ENCODE measurements at regions not wholly inside any gene's neighbourhood (a gene's known extent, or its start where the extent isn't known, plus 50 kb on each side); places are given as distances from the start of the nearest gene placed in this dataset.

GRCh38 chr3:88209356-88209755 is 59.6 kb downstream of the C3orf38 start:
- Mint-ChIP-seq H3K9me3 (peaks cover 0 to 2% (median 0%) of the 10 kb centered on the region in 7 donors), H3K36me3 (no peaks in the 10 kb centered on the region), H3K27ac (no peak overlapping the region), H3K4me1 (no peaks in the 10 kb centered on the region), H3K4me3 (no peak overlapping the region), H3K27me3 (no peaks in the 10 kb centered on the region)
- H3K36me3 ChIP-seq (ENCODE audit: control insufficient read depth, insufficient read depth, low read length), result no peaks in the 10 kb centered on the region
- H3K4me3 ChIP-seq (ENCODE audit: low read depth, low read length), result no peak overlapping the region
- DNase-seq (no peak), ATAC-seq (ENCODE audit: low read depth in 2 of 2) (no peak)
- no peaks in the 10 kb centered on the region for H3K9me3 ChIP-seq (ENCODE audit: control insufficient read depth in 2 of 2, low read length in 2 of 2)
- H3K27me3 ChIP-seq (ENCODE audit: control insufficient read depth, insufficient read depth, low read length), result no peaks in the 10 kb centered on the region
- no peaks in the 10 kb centered on the region for H3K4me1 ChIP-seq (ENCODE audit: control insufficient read depth, insufficient read depth, low read length, poor library complexity, severe bottlenecking)
- no peak overlapping the region for H3K27ac ChIP-seq (ENCODE audit: insufficient read depth, low read length, poor library complexity, severe bottlenecking)

GRCh38 chr3:88211096-88211890 is 61.5 kb downstream of the C3orf38 start:
- no peaks in the 10 kb centered on the region for H3K4me1 ChIP-seq (ENCODE audit: control insufficient read depth, insufficient read depth, low read length, poor library complexity, severe bottlenecking)
- no peaks in the 10 kb centered on the region for H3K36me3 ChIP-seq (ENCODE audit: control insufficient read depth, insufficient read depth, low read length)
- H3K27me3 ChIP-seq (ENCODE audit: control insufficient read depth, insufficient read depth, low read length), result no peaks in the 10 kb centered on the region
- Mint-ChIP-seq H3K27ac (no peak overlapping the region), H3K9me3 (peaks cover 0 to 2% (median 0%) of the 10 kb centered on the region in 7 donors), H3K27me3 (no peaks in the 10 kb centered on the region), H3K4me1 (no peaks in the 10 kb centered on the region), H3K36me3 (no peaks in the 10 kb centered on the region), H3K4me3 (no peak overlapping the region)
- no peaks in the 10 kb centered on the region for H3K9me3 ChIP-seq (ENCODE audit: control insufficient read depth in 2 of 2, low read length in 2 of 2)
- no peak overlapping the region for H3K27ac ChIP-seq (ENCODE audit: insufficient read depth, low read length, poor library complexity, severe bottlenecking)
- DNase-seq (no peak), ATAC-seq (ENCODE audit: low read depth in 2 of 2) (no peak)
- no peak overlapping the region for H3K4me3 ChIP-seq (ENCODE audit: low read depth, low read length)

GRCh38 chr3:88219138-88219792 is 69.5 kb downstream of the C3orf38 start:
- Mint-ChIP-seq H3K27ac (no peak overlapping the region), H3K27me3 (no peaks in the 10 kb centered on the region), H3K36me3 (no peaks in the 10 kb centered on the region), H3K4me1 (peaks cover 0 to 2% (median 0%) of the 10 kb centered on the region in 4 donors), H3K4me3 (no peak overlapping the region), H3K9me3 (peaks cover 0 to 3% (median 0%) of the 10 kb centered on the region in 7 donors)
- H3K27ac ChIP-seq (ENCODE audit: insufficient read depth, low read length, poor library complexity, severe bottlenecking), result no peak overlapping the region
- H3K9me3 ChIP-seq (ENCODE audit: control insufficient read depth in 2 of 2, low read length in 2 of 2), result no peaks in the 10 kb centered on the region
- ATAC-seq (ENCODE audit: low read depth in 2 of 2), result no peak
- peak in 1 of 3 donors; percentile 23 for DNase-seq
- no peaks in the 10 kb centered on the region for H3K36me3 ChIP-seq (ENCODE audit: control insufficient read depth, insufficient read depth, low read length)
- H3K4me3 ChIP-seq (ENCODE audit: low read depth, low read length), result no peak overlapping the region
- no peaks in the 10 kb centered on the region for H3K27me3 ChIP-seq (ENCODE audit: control insufficient read depth, insufficient read depth, low read length)
- H3K4me1 ChIP-seq (ENCODE audit: control insufficient read depth, insufficient read depth, low read length, poor library complexity, severe bottlenecking), result no peaks in the 10 kb centered on the region

GRCh38 chr3:88220126-88220525 is 70.4 kb downstream of the C3orf38 start:
- no peaks in the 10 kb centered on the region for H3K36me3 Mint-ChIP-seq
- Histone ChIP-seq H3K4me3 (ENCODE audit: low read depth, low read length) (no peak overlapping the region), H3K27ac (ENCODE audit: insufficient read depth, low read length, poor library complexity, severe bottlenecking) (no peak overlapping the region), H3K4me1 (ENCODE audit: control insufficient read depth, insufficient read depth, low read length, poor library complexity, severe bottlenecking) (no peaks in the 10 kb centered on the region), H3K27me3 (ENCODE audit: control insufficient read depth, insufficient read depth, low read length) (no peaks in the 10 kb centered on the region), H3K36me3 (ENCODE audit: control insufficient read depth, insufficient read depth, low read length) (no peaks in the 10 kb centered on the region), H3K9me3 (ENCODE audit: control insufficient read depth in 2 of 2, low read length in 2 of 2) (no peaks in the 10 kb centered on the region)
- H3K9me3 Mint-ChIP-seq, result peaks cover 0 to 3% (median 0%) of the 10 kb centered on the region in 7 donors
- H3K4me3 Mint-ChIP-seq, result no peak overlapping the region
- no peak overlapping the region for H3K27ac Mint-ChIP-seq
- no peak for DNase-seq
- H3K4me1 Mint-ChIP-seq, result peaks cover 0 to 2% (median 0%) of the 10 kb centered on the region in 4 donors
- no peaks in the 10 kb centered on the region for H3K27me3 Mint-ChIP-seq
- ATAC-seq (ENCODE audit: low read depth in 2 of 2), result no peak

GRCh38 chr3:88221726-88222125 is 72.0 kb downstream of the C3orf38 start:
- no peaks in the 10 kb centered on the region for H3K36me3 ChIP-seq (ENCODE audit: control insufficient read depth, insufficient read depth, low read length)
- H3K36me3 Mint-ChIP-seq, result no peaks in the 10 kb centered on the region
- no peaks in the 10 kb centered on the region for H3K27me3 ChIP-seq (ENCODE audit: control insufficient read depth, insufficient read depth, low read length)
- H3K9me3 ChIP-seq (ENCODE audit: control insufficient read depth in 2 of 2, low read length in 2 of 2), result no peaks in the 10 kb centered on the region
- H3K4me3 ChIP-seq (ENCODE audit: low read depth, low read length), result no peak overlapping the region
- no peak for ATAC-seq (ENCODE audit: low read depth in 2 of 2)
- peaks cover 0 to 3% (median 0%) of the 10 kb centered on the region in 7 donors for H3K9me3 Mint-ChIP-seq
- no peak overlapping the region for H3K4me3 Mint-ChIP-seq
- H3K27ac ChIP-seq (ENCODE audit: insufficient read depth, low read length, poor library complexity, severe bottlenecking), result no peak overlapping the region
- no peaks in the 10 kb centered on the region for H3K4me1 ChIP-seq (ENCODE audit: control insufficient read depth, insufficient read depth, low read length, poor library complexity, severe bottlenecking)
- H3K27ac Mint-ChIP-seq, result no peak overlapping the region
- no peak for DNase-seq
- H3K4me1 Mint-ChIP-seq, result peaks cover 0 to 2% (median 0%) of the 10 kb centered on the region in 4 donors
- H3K27me3 Mint-ChIP-seq, result no peaks in the 10 kb centered on the region

DNA sequence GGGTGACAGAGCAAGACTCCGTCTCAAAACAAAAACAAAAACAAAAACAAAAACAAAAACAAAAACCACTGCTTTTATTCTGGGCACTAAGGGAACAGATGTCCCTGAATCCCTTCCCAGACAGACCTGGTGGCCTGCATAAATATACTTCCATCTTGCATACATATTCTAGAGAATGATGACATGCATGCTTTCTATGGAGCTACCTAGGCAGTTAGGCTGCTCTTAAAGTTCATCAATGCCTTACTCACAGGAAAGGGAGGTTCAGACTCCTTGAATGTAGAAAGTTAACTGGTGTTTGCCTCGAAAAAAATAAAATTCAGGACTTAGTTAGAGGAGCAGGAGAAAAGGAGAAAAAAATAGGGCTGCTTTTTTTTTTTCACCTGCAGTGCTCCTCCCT is 72.6 kb downstream of the C3orf38 start:
- Histone ChIP-seq H3K9me3 (ENCODE audit: control insufficient read depth in 2 of 2, low read length in 2 of 2) (no peaks in the 10 kb centered on the region), H3K4me3 (ENCODE audit: low read depth, low read length) (no peak overlapping the region), H3K27me3 (ENCODE audit: control insufficient read depth, insufficient read depth, low read length) (no peaks in the 10 kb centered on the region), H3K4me1 (ENCODE audit: control insufficient read depth, insufficient read depth, low read length, poor library complexity, severe bottlenecking) (no peaks in the 10 kb centered on the region), H3K36me3 (ENCODE audit: control insufficient read depth, insufficient read depth, low read length) (no peaks in the 10 kb centered on the region), H3K27ac (ENCODE audit: insufficient read depth, low read length, poor library complexity, severe bottlenecking) (no peak overlapping the region)
- no peak overlapping the region for H3K4me3 Mint-ChIP-seq
- no peak for DNase-seq
- no peak overlapping the region for H3K27ac Mint-ChIP-seq
- no peaks in the 10 kb centered on the region for H3K27me3 Mint-ChIP-seq
- ATAC-seq (ENCODE audit: low read depth in 2 of 2), result no peak
- peaks cover 0 to 3% (median 0%) of the 10 kb centered on the region in 7 donors for H3K9me3 Mint-ChIP-seq
- H3K4me1 Mint-ChIP-seq, result peaks cover 0 to 2% (median 0%) of the 10 kb centered on the region in 4 donors
- no peaks in the 10 kb centered on the region for H3K36me3 Mint-ChIP-seq

- no peak overlapping the region for H3K4me3 ChIP-seq (ENCODE audit: low read depth, low read length)
- H3K27me3 ChIP-seq (ENCODE audit: control insufficient read depth, insufficient read depth, low read length), result no peaks in the 10 kb centered on the region
- no peaks in the 10 kb centered on the region for H3K36me3 Mint-ChIP-seq
- H3K4me1 ChIP-seq (ENCODE audit: control insufficient read depth, insufficient read depth, low read length, poor library complexity, severe bottlenecking), result no peaks in the 10 kb centered on the region
- ATAC-seq (ENCODE audit: low read depth in 2 of 2), result no peak
- no peaks in the 10 kb centered on the region for H3K9me3 ChIP-seq (ENCODE audit: control insufficient read depth in 2 of 2, low read length in 2 of 2)
- no peak overlapping the region for H3K27ac Mint-ChIP-seq
- no peaks in the 10 kb centered on the region for H3K36me3 ChIP-seq (ENCODE audit: control insufficient read depth, insufficient read depth, low read length)
- H3K27me3 Mint-ChIP-seq, result no peaks in the 10 kb centered on the region
- H3K9me3 Mint-ChIP-seq, result peaks cover 0 to 2% (median 0%) of the 10 kb centered on the region in 7 donors
- H3K4me3 Mint-ChIP-seq, result no peak overlapping the region
- DNase-seq, result no peak
- H3K4me1 Mint-ChIP-seq, result no peaks in the 10 kb centered on the region
- H3K27ac ChIP-seq (ENCODE audit: insufficient read depth, low read length, poor library complexity, severe bottlenecking), result no peak overlapping the region
These were observed 75.7 kb downstream of the C3orf38 start for GRCh38 chr3:88225326-88226008.
